Astrocyte of the cerebellum (primary cell): ENCODE measurements at regions not wholly inside any gene's neighbourhood (a gene's known extent, or its start where the extent isn't known, plus 50 kb on each side); places are given as distances from the start of the nearest gene placed in this dataset.

Experiments used
- DNase-seq: peaks from one replicate; pipeline ENCODE4 v3.0.0-alpha.2; 2011; ENCODE audit warnings: low read depth
- H3K4me3 ChIP-seq: 2 replicates; pipeline ENCODE4 v1.5.1; 2011; ENCODE audit warnings: mild to moderate bottlenecking, low read depth, low read length, moderate library complexity
- in situ Hi-C: cut with HindIII; loops from 2 replicates; pipeline ENCODE4 v1.10.0; 2017; ENCODE audit warnings: low sequenced_read_pairs
- TF ChIP-seq, protein P1 (sequence below): IDR thresholded peaks from 2 replicates; pipeline ENCODE4 v1.5.1; 2012; ENCODE audit warnings: low read length, low read depth, moderate library complexity, mild to moderate bottlenecking; ENCODE audit errors: missing control alignments

DNA sequence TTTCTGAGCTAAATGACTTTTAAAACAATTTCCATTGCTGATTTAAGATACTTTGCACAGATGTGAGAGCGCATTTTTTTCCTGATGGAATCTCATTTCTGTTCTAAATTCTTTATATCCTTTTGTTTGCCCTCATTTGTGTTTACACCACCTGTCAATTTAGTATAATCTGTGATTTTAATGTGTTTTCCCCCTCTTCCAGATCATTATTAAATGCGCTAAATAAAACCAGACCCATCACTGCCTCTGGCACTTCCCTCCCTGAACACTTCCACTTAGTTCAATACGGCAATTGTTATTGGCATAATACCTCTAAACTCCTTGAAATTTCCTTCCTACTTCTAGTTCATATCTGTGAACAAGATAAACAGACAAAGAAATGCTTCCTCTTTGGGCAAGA lies 186.9 kb upstream of the ADGRL2 start:
- no peak overlapping the region for H3K4me3 ChIP-seq
- no peak for DNase-seq
- TF ChIP-seq, protein P1, sequence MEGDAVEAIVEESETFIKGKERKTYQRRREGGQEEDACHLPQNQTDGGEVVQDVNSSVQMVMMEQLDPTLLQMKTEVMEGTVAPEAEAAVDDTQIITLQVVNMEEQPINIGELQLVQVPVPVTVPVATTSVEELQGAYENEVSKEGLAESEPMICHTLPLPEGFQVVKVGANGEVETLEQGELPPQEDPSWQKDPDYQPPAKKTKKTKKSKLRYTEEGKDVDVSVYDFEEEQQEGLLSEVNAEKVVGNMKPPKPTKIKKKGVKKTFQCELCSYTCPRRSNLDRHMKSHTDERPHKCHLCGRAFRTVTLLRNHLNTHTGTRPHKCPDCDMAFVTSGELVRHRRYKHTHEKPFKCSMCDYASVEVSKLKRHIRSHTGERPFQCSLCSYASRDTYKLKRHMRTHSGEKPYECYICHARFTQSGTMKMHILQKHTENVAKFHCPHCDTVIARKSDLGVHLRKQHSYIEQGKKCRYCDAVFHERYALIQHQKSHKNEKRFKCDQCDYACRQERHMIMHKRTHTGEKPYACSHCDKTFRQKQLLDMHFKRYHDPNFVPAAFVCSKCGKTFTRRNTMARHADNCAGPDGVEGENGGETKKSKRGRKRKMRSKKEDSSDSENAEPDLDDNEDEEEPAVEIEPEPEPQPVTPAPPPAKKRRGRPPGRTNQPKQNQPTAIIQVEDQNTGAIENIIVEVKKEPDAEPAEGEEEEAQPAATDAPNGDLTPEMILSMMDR, result no peak
- in situ Hi-C loops, result no loop called here

- TF ChIP-seq, protein P1, result no peak
- in situ Hi-C loops, result no loop called here
- H3K4me3 ChIP-seq, result no peak overlapping the region
- DNase-seq, result no peak
Measured at GRCh38 chr1:81607924-81608323, 192.8 kb upstream of the ADGRL2 start.

DNA sequence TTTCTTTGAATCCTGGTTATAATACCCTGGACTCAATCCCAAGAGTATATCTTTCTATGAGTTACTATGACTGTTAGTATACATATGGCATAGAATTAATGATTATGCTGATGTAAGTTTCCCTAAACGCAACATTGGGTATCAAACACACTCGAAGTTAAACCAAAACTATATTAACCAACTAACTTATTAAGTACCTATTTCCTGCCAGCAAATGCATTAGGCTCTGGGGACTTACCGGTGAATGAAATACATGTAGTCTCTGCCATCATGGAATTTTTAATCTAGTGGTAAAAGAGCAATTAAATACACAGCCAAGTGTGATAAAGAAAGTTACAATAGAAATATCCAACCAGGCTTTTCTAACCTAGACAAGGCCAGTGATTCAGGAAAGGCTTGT lies 193.6 kb upstream of the ADGRL2 start:
- DNase-seq, result no peak
- TF ChIP-seq, protein P1, result no peak
- H3K4me3 ChIP-seq, result no peak overlapping the region
- in situ Hi-C loops, result no loop called here

- TF ChIP-seq, protein P1, result no peak
- no peak overlapping the region for H3K4me3 ChIP-seq
- in situ Hi-C loops, result no loop called here
- no peak for DNase-seq
Measured at GRCh38 chr1:81606656-81607055, 194.1 kb upstream of the ADGRL2 start.

GRCh38 chr1:81605023-81605422 lies 195.7 kb upstream of the ADGRL2 start:
- TF ChIP-seq, protein P1, result no peak
- in situ Hi-C loops, result no loop called here
- no peak for DNase-seq
- no peak overlapping the region for H3K4me3 ChIP-seq

DNA sequence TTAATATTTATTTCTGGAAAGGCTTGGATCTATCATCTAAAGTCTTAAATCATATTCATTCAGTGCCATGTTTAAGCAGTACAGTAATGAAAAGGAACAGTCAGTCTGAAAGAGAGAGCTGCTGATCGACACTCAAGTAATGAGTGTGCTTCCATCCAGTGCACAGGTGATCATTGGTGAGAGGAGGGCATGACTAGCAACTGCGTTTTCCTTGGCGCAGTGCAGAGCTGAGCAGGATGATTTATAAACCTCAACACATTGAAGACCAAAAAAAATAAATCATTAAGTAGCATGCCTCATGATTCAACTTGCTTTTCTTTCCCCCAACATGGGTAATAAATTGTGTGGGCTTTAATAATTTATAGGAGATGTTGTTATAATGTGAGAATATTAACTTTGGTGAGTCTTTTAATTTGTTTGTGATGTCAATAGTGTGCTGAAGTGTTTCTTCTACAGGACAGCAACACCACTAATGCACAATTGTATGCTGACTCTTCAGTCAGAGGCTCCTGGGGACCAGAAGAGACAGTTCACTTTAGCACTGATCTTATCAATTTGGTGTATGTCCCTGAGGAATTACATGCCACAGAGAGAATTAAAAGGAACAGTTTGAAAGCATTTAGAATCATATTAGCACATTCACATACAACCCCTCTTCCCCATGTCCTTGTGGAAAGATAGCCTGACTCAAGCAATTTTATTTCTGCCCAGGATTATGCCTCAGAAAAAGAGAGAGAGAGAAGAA lies 199.7 kb upstream of the ADGRL2 start:
- DNase-seq, result no peak
- TF ChIP-seq, protein P1, result no peak
- in situ Hi-C loops, result no loop called here
- no peak overlapping the region for H3K4me3 ChIP-seq

- TF ChIP-seq, protein P1, result no peak
- in situ Hi-C loops, result no loop called here
- DNase-seq, result no peak
- H3K4me3 ChIP-seq, result no peak overlapping the region
Measured at GRCh38 chr1:81600363-81600762, 200.4 kb upstream of the ADGRL2 start.
